ENCODE measurements at regions not wholly inside any gene's neighbourhood (a gene's known extent, or its start where the extent isn't known, plus 50 kb on each side); places are given as distances from the start of the nearest gene placed in this dataset.

DNA sequence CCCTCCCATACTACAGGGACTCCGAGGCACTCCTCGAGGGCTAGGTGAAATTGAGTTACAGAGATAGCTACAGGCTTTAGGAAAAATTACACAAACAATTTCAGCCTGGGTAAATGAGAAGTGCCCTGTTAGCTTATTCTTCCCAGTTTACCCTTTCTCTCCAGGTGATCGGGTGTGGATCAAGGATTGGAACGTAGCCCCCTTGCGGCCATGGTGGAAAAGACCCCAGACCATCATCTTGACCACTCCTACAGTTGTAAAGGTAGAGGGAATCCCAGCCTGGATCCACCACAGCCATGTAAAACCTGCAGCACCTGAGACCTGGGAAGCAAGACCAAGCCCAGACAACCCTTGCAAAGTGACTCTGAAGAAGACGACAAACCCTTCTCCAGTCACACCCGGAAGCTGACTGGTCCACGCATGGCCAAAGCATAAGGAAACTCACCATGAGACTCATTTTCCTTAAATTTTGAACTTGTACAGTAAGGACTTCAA, 600.6 kb downstream of the UQCRFS1 start:
- TF ChIP-seq, protein P1, sequence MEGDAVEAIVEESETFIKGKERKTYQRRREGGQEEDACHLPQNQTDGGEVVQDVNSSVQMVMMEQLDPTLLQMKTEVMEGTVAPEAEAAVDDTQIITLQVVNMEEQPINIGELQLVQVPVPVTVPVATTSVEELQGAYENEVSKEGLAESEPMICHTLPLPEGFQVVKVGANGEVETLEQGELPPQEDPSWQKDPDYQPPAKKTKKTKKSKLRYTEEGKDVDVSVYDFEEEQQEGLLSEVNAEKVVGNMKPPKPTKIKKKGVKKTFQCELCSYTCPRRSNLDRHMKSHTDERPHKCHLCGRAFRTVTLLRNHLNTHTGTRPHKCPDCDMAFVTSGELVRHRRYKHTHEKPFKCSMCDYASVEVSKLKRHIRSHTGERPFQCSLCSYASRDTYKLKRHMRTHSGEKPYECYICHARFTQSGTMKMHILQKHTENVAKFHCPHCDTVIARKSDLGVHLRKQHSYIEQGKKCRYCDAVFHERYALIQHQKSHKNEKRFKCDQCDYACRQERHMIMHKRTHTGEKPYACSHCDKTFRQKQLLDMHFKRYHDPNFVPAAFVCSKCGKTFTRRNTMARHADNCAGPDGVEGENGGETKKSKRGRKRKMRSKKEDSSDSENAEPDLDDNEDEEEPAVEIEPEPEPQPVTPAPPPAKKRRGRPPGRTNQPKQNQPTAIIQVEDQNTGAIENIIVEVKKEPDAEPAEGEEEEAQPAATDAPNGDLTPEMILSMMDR (IDR thresholded peaks at IDR 0.05): no peak
- TF ChIP-seq POLR2A (IDR thresholded peaks at IDR 0.05): no peak
